GM10266 (cell line): ENCODE measurements at regions not wholly inside any gene's neighbourhood (a gene's known extent, or its start where the extent isn't known, plus 50 kb on each side); places are given as distances from the start of the nearest gene placed in this dataset.
"Not testable (repeated sequence)": the region's sequence is repeated elsewhere in the genome, so short reads cannot be mapped to it uniquely, and the experiment has no call there.

Experiments used
- DNase-seq: peaks from one replicate; pipeline ENCODE4 v3.0.0; 2012; ENCODE audit errors: extremely low spot score
- TF ChIP-seq, protein P1 (sequence below): IDR thresholded peaks from 2 replicates; pipeline ENCODE4 v1.5.1; 2012; ENCODE audit warnings: mild to moderate bottlenecking, low read depth; ENCODE audit not compliant: control insufficient read depth, insufficient read depth; ENCODE audit errors: missing control alignments

DNA sequence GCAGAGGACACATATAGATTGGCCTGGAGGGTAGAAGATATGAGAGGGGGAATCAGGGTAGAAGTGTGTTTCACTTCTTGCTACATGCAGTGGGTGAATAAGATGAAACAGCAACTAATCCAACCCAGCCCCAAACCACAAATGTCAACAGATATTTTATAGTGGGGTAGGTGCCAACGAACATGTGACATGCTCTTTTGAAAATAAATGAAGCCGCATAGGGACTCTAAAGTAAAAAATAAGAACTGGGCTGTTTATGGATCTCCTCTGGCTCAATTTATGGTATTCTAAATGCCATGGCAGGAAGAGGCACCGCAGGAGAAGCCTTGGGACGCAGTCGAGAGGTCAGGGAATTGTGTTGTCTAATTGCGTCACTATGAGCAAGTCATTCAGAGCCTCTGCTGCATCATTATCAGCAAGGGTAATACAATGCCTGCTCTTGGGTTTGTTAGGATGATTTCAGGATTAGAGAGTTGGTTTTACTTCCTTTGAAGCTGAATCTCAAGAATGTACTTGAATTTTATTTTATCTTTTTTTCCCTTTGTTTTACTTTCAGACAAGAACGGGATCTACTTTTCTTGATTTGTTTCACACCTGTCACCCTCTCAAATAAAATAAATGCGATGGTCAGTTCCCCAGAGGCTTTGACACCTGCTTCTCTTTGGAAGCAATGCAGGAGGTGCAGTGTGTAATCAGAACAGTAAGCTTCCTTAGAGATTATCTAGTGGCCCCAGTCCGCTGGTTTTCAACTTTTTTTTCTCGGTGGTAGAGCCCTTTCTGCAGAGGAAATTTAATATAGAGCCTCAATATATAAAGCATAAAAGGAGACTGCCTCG lies 375.6 kb upstream of the CLINT1 start:
- DNase-seq, result no peak

DNA sequence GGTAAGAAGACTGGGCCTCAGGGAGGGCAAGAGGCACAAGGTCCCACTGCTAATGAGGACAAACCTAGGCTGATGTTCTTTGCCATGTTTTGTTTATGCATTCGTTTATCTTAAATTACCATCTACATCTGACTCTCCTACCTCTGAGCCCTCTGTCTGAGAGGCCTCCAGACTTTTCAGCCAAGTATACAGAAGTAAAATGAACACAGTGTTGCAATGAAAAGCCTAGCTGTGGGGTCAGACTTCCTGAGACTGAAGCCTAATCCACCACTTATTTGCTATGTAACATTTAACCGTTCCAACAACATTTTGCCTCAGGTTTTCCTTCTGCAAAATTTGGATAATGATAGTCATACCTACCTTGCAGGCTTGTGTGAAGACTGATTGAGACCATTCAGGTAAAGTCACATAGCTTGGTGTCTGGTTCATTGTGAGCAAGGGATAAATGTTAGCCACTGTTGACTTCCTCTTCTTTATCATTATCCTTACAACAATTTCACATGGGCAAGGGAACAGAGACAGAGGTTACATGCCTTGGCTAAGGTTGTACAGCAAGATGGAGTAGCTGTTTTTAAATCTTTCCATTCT lies 374.9 kb upstream of the CLINT1 start:
- TF ChIP-seq, protein P1, sequence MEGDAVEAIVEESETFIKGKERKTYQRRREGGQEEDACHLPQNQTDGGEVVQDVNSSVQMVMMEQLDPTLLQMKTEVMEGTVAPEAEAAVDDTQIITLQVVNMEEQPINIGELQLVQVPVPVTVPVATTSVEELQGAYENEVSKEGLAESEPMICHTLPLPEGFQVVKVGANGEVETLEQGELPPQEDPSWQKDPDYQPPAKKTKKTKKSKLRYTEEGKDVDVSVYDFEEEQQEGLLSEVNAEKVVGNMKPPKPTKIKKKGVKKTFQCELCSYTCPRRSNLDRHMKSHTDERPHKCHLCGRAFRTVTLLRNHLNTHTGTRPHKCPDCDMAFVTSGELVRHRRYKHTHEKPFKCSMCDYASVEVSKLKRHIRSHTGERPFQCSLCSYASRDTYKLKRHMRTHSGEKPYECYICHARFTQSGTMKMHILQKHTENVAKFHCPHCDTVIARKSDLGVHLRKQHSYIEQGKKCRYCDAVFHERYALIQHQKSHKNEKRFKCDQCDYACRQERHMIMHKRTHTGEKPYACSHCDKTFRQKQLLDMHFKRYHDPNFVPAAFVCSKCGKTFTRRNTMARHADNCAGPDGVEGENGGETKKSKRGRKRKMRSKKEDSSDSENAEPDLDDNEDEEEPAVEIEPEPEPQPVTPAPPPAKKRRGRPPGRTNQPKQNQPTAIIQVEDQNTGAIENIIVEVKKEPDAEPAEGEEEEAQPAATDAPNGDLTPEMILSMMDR, result no peak
- DNase-seq, result no peak

More for the DNA sequence above, 375.6 kb upstream of the CLINT1 start:
- TF ChIP-seq, protein P1, result no peak

DNA sequence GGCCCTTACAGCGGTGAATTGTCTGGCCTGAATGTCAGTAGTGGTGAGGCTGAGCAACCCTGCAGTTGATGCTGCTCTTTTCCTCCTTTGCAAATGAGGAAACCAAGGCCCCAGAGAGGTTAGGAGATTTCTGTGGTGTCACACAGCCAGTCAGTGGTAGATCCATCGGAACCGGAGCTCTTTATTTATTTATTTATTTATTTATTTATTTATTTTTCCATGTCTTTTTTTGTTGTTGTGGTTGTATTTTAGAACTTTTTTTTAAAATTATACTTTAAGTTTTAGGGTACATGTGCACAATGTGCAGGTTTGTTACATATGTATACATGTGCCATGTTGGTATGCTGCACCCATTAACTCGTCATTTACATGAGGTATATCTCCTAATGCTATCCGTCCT lies 368.4 kb upstream of the CLINT1 start:
- not testable (repeated sequence) for DNase-seq

DNA sequence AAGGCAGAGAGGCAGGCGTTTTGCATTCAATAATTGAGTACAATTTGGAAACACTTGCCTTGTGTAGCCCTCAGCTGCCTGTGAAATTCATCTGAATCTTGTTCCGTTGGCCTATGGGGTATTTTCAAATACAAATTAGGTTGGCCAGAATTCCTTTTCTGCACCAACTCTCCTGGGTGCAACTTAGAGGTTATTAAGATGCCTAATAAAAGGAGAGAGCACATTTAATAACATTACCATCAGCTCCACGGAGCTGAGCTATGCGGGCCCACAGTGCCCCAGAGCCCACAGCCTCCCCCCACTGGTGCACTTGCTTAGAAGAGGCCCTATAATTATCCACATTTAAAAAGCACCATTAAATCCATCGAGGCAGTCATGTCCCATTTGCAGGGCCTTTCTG lies 367.6 kb upstream of the CLINT1 start:
- DNase-seq, result no peak
- TF ChIP-seq, protein P1, result no peak

DNA sequence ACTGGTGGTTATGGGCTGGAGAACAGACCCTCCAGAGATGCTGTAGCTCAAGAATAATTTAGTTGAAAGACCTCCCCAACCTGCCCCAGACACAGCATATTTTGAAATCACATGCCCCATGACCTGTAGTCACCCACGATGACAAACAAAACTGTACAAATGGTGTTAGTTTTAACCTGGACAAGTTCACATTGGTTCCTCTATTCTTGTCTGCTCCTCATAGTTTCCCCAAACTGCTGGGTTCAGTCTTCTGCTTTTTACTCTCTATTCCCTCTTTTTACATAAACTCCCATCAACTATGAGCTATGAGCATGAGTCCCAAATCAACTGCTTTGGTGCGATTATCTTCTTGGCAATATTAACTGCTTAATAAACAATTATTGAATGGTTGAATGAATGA lies 365.3 kb upstream of the CLINT1 start:
- TF ChIP-seq, protein P1, result no peak
- no peak for DNase-seq

DNA sequence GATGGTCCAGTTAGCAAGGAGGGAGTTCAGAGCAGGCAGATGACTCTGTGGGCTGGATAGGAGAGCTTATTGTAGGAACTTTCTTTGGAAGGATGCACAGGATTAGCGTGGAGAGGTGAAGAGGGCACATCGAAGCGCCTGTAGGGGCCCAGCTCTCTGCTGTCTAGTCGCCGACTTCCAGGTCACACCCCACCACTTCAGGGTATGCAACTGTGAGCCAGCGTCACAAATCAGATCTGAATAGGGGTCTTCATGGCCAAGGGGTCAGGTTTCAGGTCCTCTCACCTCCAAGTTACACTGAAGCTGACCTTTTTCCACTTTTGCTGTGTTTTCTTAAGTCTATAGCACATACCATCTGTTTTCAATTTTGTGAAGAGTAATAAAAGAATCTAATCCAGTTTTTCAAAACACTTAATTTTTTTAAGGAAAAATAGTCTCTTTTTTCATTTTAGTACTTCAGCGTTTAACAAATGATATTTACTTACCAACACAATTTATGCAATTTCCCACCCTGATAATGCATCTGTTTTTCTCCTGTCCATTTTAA lies 364.2 kb upstream of the CLINT1 start:
- DNase-seq, result no peak
- TF ChIP-seq, protein P1, result no peak

DNA sequence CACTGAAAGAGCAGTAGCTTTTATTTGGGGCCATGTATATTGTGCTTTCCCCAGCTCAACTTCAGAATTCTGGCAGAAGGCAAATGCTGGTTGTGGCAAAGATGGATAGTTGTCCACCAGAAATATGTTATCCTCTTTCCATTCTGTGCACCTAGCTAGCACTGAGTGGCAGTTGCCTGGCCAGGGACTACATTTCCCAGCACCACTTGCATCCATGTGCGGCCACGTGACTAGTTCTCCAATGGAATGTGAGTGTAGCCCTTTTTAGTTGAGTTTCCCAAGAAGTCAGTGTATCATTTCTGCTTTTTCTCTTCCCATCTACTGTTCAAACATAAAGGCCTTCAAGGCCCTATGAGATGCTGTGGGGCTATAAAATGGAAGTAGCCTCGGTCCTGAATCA lies 354.0 kb upstream of the CLINT1 start:
- TF ChIP-seq, protein P1, result no peak
- DNase-seq, result no peak
